Keratinocyte (primary cell): ENCODE measurements at regions not wholly inside any gene's neighbourhood (a gene's known extent, or its start where the extent isn't known, plus 50 kb on each side); places are given as distances from the start of the nearest gene placed in this dataset.

ENCODE experiments used
- DNase-seq: peaks from one replicate; pipeline ENCODE4 v3.0.0-alpha.2; 2011; ENCODE audit warnings: low read depth, missing footprints, low spot score
- FAIRE-seq: peaks from 2 replicates; lab custom pipeline; 2011; peaks lifted over from hg19 to GRCh38; lab: Jason Lieb, UNC
- H2AFZ ChIP-seq: 2 replicates; pipeline ENCODE4 v1.6.0; 2012; ENCODE audit warnings: low read length, control low read depth, inconsistent platforms; ENCODE audit not compliant: control insufficient read depth
- H3K27ac ChIP-seq: 2 replicates; pipeline ENCODE4 v1.5.1; 2011; ENCODE audit warnings: low read length; ENCODE audit not compliant: control insufficient read depth, insufficient read depth
- H3K27me3 ChIP-seq: 3 replicates; pipeline ENCODE4 v1.6.0; 2011; ENCODE audit warnings: low read length; ENCODE audit not compliant: control insufficient read depth, insufficient read depth; ENCODE audit errors: extremely low read depth
- H3K36me3 ChIP-seq, 2 experiments: 2 replicates in 1 of 2; 3 replicates in 1 of 2; pipeline ENCODE4 v1.5.1; 2011; ENCODE audit warnings: low read length in 2 of 2, mild to moderate bottlenecking in 1 of 2; ENCODE audit not compliant: control insufficient read depth in 2 of 2, insufficient read depth in 2 of 2; ENCODE audit errors: extremely low read depth in 1 of 2
- H3K4me1 ChIP-seq: 3 replicates; pipeline ENCODE4 v1.5.1; 2011; ENCODE audit warnings: low read length; ENCODE audit not compliant: control insufficient read depth, insufficient read depth; ENCODE audit errors: extremely low read depth
- H3K4me2 ChIP-seq: 3 replicates; pipeline ENCODE4 v1.6.0; 2011; ENCODE audit warnings: low read depth, low read length; ENCODE audit not compliant: control insufficient read depth, insufficient read depth; ENCODE audit errors: extremely low read depth
- H3K4me3 ChIP-seq, 3 experiments: fragments of 200-600 bp in 1 of 3; sonication (generic) in 1 of 3; 2 replicates in 2 of 3; 3 replicates in 1 of 3; pipeline ENCODE4 v1.5.1; 2011 to 2016; ENCODE audit warnings: low read length in 3 of 3, mild to moderate bottlenecking in 3 of 3, control low read depth in 2 of 3, inconsistent platforms in 1 of 3, low read depth in 1 of 3, mixed read lengths in 1 of 3, mixed run types in 1 of 3, moderate library complexity in 1 of 3; ENCODE audit not compliant: control insufficient read depth in 2 of 3, insufficient read depth in 2 of 3; ENCODE audit errors: extremely low read depth in 1 of 3
- H3K79me2 ChIP-seq: 2 replicates; pipeline ENCODE4 v1.6.0; 2012; ENCODE audit warnings: low read length; ENCODE audit not compliant: control insufficient read depth, insufficient read depth
- H3K9ac ChIP-seq: 3 replicates; pipeline ENCODE4 v1.6.0; 2011; ENCODE audit warnings: low read length; ENCODE audit not compliant: control insufficient read depth, insufficient read depth; ENCODE audit errors: extremely low read depth
- H3K9me1 ChIP-seq: 3 replicates; pipeline ENCODE4 v1.6.0; 2011; ENCODE audit warnings: low read length; ENCODE audit not compliant: control insufficient read depth, insufficient read depth; ENCODE audit errors: extremely low read depth
- H3K9me3 ChIP-seq: 2 replicates; pipeline ENCODE4 v1.5.1; 2012; ENCODE audit warnings: low read depth, low read length; ENCODE audit not compliant: control insufficient read depth
- H4K20me1 ChIP-seq: 3 replicates; pipeline ENCODE4 v1.6.0; 2011; ENCODE audit warnings: low read length; ENCODE audit not compliant: control insufficient read depth, insufficient read depth; ENCODE audit errors: extremely low read depth
- EZH2 ChIP-seq: IDR thresholded peaks from one replicate; pipeline ENCODE4 v1.6.1; 2012; ENCODE audit warnings: inconsistent platforms, mild to moderate bottlenecking, low read length, moderate library complexity
- dilution Hi-C: fragments of 300-500 bp; cut with MboI; formaldehyde crosslinking; loops from one replicate; pipeline ENCODE4 v1.7.0; 2020; ENCODE audit warnings: low sequenced_read_pairs; ENCODE audit not compliant: extremely low pct_ligation_motif_present
- TF ChIP-seq, protein P1 (sequence below), 3 experiments: IDR thresholded peaks in 1 of 3; conservative IDR thresholded peaks in 1 of 3; optimal IDR thresholded peaks in 1 of 3; 2 replicates in 2 of 3; 3 replicates in 1 of 3; pipeline versions ENCODE3 to v1.5.1; 2011; ENCODE audit warnings: low read length in 3 of 3, mild to moderate bottlenecking in 3 of 3, moderate library complexity in 2 of 3, control low read depth in 1 of 3, inconsistent platforms in 1 of 3; ENCODE audit not compliant: insufficient read depth in 2 of 3; ENCODE audit errors: extremely low read depth in 1 of 3

DNA sequence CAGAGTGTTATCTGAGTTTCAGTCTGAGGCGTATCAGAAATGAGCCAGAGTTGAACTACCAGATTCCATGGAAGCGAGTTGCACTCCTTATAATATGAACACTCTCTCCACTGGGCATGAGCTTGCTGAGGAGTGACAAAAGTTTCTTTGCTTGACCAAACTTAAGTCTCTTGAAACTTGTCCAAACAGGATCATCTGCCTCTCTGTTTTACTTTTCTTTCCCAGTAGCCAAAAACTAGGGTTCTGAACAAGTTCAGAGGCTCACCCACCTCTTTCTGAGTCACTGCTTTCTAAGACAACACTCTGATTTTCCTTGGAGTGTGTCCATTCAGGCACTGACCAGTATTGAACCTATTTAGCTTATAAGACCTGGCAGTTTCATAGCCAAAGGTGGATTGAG is 233.2 kb upstream of the TCF4 start:
- peak overlapping the region; percentile 25 for H3K27ac ChIP-seq
- H3K4me2 ChIP-seq: peak overlapping the region; percentile 69
- FAIRE-seq: peak; percentile 80
- no peaks in the 10 kb centered on the region for H3K79me2 ChIP-seq
- no peak overlapping the region for H3K9ac ChIP-seq
- DNase-seq: peak; percentile 17
- no peaks in the 10 kb centered on the region for H3K9me3 ChIP-seq
- peaks cover 16% of the 10 kb centered on the region for H3K4me1 ChIP-seq
- H2AFZ ChIP-seq: peak overlapping the region; percentile 80
- no peaks in the 10 kb centered on the region for H3K36me3 ChIP-seq
- H3K4me3 ChIP-seq: no peak overlapping the region
- H4K20me1 ChIP-seq: no peaks in the 10 kb centered on the region
- TF ChIP-seq EZH2: no peak
- TF ChIP-seq, protein P1, sequence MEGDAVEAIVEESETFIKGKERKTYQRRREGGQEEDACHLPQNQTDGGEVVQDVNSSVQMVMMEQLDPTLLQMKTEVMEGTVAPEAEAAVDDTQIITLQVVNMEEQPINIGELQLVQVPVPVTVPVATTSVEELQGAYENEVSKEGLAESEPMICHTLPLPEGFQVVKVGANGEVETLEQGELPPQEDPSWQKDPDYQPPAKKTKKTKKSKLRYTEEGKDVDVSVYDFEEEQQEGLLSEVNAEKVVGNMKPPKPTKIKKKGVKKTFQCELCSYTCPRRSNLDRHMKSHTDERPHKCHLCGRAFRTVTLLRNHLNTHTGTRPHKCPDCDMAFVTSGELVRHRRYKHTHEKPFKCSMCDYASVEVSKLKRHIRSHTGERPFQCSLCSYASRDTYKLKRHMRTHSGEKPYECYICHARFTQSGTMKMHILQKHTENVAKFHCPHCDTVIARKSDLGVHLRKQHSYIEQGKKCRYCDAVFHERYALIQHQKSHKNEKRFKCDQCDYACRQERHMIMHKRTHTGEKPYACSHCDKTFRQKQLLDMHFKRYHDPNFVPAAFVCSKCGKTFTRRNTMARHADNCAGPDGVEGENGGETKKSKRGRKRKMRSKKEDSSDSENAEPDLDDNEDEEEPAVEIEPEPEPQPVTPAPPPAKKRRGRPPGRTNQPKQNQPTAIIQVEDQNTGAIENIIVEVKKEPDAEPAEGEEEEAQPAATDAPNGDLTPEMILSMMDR (optimal IDR thresholded peaks at IDR 0.05 in 1 of 3, IDR thresholded peaks at IDR 0.05 in 1 of 3, conservative IDR thresholded peaks at IDR 0.05 in 1 of 3; ENCODE audit: extremely low read depth in 1 of 3, insufficient read depth in 2 of 3, low read length in 3 of 3): no peak
- no peaks in the 10 kb centered on the region for H3K27me3 ChIP-seq
- H3K9me1 ChIP-seq: no peaks in the 10 kb centered on the region
- dilution Hi-C loops: no loop called here

DNA sequence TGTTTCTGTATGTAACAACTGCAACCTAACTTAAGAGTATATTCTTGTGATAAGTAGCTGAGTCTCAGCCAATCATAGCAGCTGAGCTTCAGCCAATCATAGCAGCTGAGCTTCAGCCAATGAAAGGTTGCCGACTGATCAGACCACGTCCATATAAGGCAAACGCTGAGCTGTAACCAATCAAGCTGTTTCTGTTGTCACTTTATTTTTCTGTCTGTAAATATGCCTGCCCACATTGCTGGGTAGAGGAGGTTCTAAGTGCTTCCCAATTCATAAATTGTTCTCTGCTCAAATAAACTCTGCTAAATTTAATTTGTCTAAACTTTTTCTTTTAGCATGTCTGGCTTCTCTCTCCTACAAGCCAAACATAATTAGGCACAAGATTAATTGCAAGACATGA is 231.5 kb upstream of the TCF4 start:
- no peaks in the 10 kb centered on the region for H3K9me1 ChIP-seq
- H3K27me3 ChIP-seq: no peaks in the 10 kb centered on the region
- TF ChIP-seq, protein P1 (optimal IDR thresholded peaks at IDR 0.05 in 1 of 3, IDR thresholded peaks at IDR 0.05 in 1 of 3, conservative IDR thresholded peaks at IDR 0.05 in 1 of 3; ENCODE audit: extremely low read depth in 1 of 3, insufficient read depth in 2 of 3, low read length in 3 of 3): no peak
- TF ChIP-seq EZH2: no peak
- no peak overlapping the region for H3K9ac ChIP-seq
- H3K4me2 ChIP-seq: no peak overlapping the region
- no peaks in the 10 kb centered on the region for H3K36me3 ChIP-seq
- FAIRE-seq: no peak
- no peaks in the 10 kb centered on the region for H3K79me2 ChIP-seq
- DNase-seq: no peak
- dilution Hi-C loops: no loop called here
- H3K27ac ChIP-seq: no peak overlapping the region
- H2AFZ ChIP-seq: no peak overlapping the region
- no peak overlapping the region for H3K4me3 ChIP-seq
- peaks cover 16% of the 10 kb centered on the region for H3K4me1 ChIP-seq
- no peaks in the 10 kb centered on the region for H4K20me1 ChIP-seq
- H3K9me3 ChIP-seq: no peaks in the 10 kb centered on the region
